GM23338 (cell line): ENCODE measurements at regions not wholly inside any gene's neighbourhood (a gene's known extent, or its start where the extent isn't known, plus 50 kb on each side); places are given as distances from the start of the nearest gene placed in this dataset.
A peak's percentile ranks its signal among the peaks of the same experiment; 100 is the strongest.

Experiments used
- ATAC-seq: fragments of 200-7000 bp; cut with Tn5 transposase; 3 replicates; pipeline ENCODE4 v1.9.1; 2020
- DNase-seq: peaks from one replicate; pipeline ENCODE4 v3.0.0-alpha.2; 2015; ENCODE audit warnings: low spot score
- H2AFZ ChIP-seq: fragments of 200-600 bp; sonication (generic); 2 replicates; pipeline ENCODE4 v1.8.0; 2016; ENCODE audit warnings: antibody characterized with exemption, mild to moderate bottlenecking, moderate library complexity
- H3F3A ChIP-seq: fragments of 200-600 bp; sonication (generic); replicated peaks from 2 replicates; pipeline ENCODE4 v1.8.0; 2017; ENCODE audit warnings: antibody characterized with exemption, mixed run types, low read depth
- H3K27ac ChIP-seq: fragments of 200-600 bp; sonication (generic); 2 replicates; pipeline ENCODE4 v1.6.1; 2016; ENCODE audit warnings: low read depth
- H3K27me3 ChIP-seq: fragments of 200-600 bp; sonication (generic); 2 replicates; pipeline ENCODE4 v1.8.0; 2016; ENCODE audit warnings: mild to moderate bottlenecking, mixed run types, moderate library complexity; ENCODE audit not compliant: insufficient read depth
- H3K36me3 ChIP-seq: fragments of 200-600 bp; sonication (generic); 2 replicates; pipeline ENCODE4 v1.8.0; 2016; ENCODE audit warnings: mild to moderate bottlenecking; ENCODE audit not compliant: insufficient read depth
- H3K4me1 ChIP-seq: fragments of 200-600 bp; sonication (generic); 2 replicates; pipeline ENCODE4 v1.8.0; 2016; ENCODE audit warnings: mild to moderate bottlenecking, moderate library complexity; ENCODE audit not compliant: insufficient read depth
- H3K4me2 ChIP-seq: fragments of 200-600 bp; sonication (generic); 2 replicates; pipeline ENCODE4 v1.7.1; 2017; ENCODE audit warnings: mixed run types
- H3K4me3 ChIP-seq: fragments of 200-600 bp; sonication (generic); 2 replicates; pipeline ENCODE4 v1.6.1; 2016; ENCODE audit warnings: mixed run types
- H3K79me2 ChIP-seq: fragments of 200-600 bp; sonication (generic); replicated peaks from 2 replicates; pipeline ENCODE4 v1.8.0; 2017; ENCODE audit warnings: mild to moderate bottlenecking; ENCODE audit not compliant: insufficient read depth
- H3K9me2 ChIP-seq: fragments of 200-600 bp; sonication (generic); 2 replicates; pipeline ENCODE4 v1.8.0; 2017; ENCODE audit not compliant: insufficient read depth
- H4K20me1 ChIP-seq: fragments of 200-600 bp; sonication (generic); replicated peaks from 2 replicates; pipeline ENCODE4 v1.8.0; 2017; ENCODE audit warnings: mild to moderate bottlenecking; ENCODE audit not compliant: insufficient read depth
- H3K27ac Mint-ChIP-seq: 2 replicates; pipeline ENCODE4 v1.8.0; 2020; ENCODE audit warnings: inconsistent platforms, mild to moderate bottlenecking, moderate library complexity, mixed read lengths
- H3K27me3 Mint-ChIP-seq: 3 replicates; pipeline ENCODE4 v1.8.0; 2022; ENCODE audit warnings: low read depth, mild to moderate bottlenecking, moderate library complexity, mixed read lengths, inconsistent platforms; ENCODE audit not compliant: insufficient read depth, poor library complexity
- H3K36me3 Mint-ChIP-seq: 3 replicates; pipeline ENCODE4 v1.8.0; 2021; ENCODE audit warnings: low read depth, mild to moderate bottlenecking, inconsistent platforms, moderate library complexity, mixed read lengths
- H3K4me1 Mint-ChIP-seq: 3 replicates; pipeline ENCODE4 v1.8.0; 2020; ENCODE audit warnings: mild to moderate bottlenecking, inconsistent platforms, mixed read lengths
- H3K4me3 Mint-ChIP-seq: 3 replicates; pipeline ENCODE4 v1.8.0; 2021; ENCODE audit warnings: moderate library complexity, mild to moderate bottlenecking, inconsistent platforms, mixed read lengths
- H3K9me3 Mint-ChIP-seq: 3 replicates; pipeline ENCODE4 v1.8.0; 2020; ENCODE audit warnings: moderate library complexity, mild to moderate bottlenecking, inconsistent platforms, mixed read lengths
- CTCF ChIP-seq, 2 experiments: fragments of 200-600 bp in 1 of 2; sonication (generic) in 1 of 2; conservative IDR thresholded peaks; 2 replicates each; pipeline versions ENCODE4 v1.5.1 to v1.6.1; 2016 to 2017; ENCODE audit warnings: antibody characterized with exemption in 2 of 2, low read depth in 2 of 2, mild to moderate bottlenecking in 2 of 2, moderate library complexity in 1 of 2
- EZH2 ChIP-seq: fragments of 200-600 bp; sonication (generic); IDR thresholded peaks from one replicate; pipeline ENCODE4 v1.8.0; 2017; ENCODE audit warnings: antibody characterized with exemption, mild to moderate bottlenecking, low read depth; ENCODE audit not compliant: unreplicated experiment
- EZH2phosphoT487 ChIP-seq: fragments of 200-600 bp; sonication (generic); IDR thresholded peaks from one replicate; pipeline ENCODE4 v1.8.1; 2018; ENCODE audit warnings: antibody characterized with exemption; ENCODE audit not compliant: unreplicated experiment
- JUNB ChIP-seq: IDR thresholded peaks from one replicate; pipeline ENCODE4 v1.6.1; 2016; ENCODE audit warnings: antibody characterized with exemption; ENCODE audit not compliant: unreplicated experiment
- NANOG ChIP-seq: IDR thresholded peaks from 2 replicates; pipeline ENCODE4 v1.6.1; 2016; ENCODE audit warnings: antibody characterized with exemption, borderline replicate concordance
- ZNF114 ChIP-seq: fragments of 250-450 bp; sonication (Bioruptor Pico); IDR thresholded peaks from 2 replicates; pipeline ENCODE4 v1.5.0; 2020; ENCODE audit warnings: mild to moderate bottlenecking, moderate library complexity
- ZNF331 ChIP-seq: fragments of 250-450 bp; sonication (Bioruptor Pico); IDR thresholded peaks from 2 replicates; pipeline ENCODE4 v1.5.0; 2020; ENCODE audit warnings: low read depth, mild to moderate bottlenecking, moderate library complexity
- TF ChIP-seq, protein P1 (sequence below): IDR thresholded peaks from one replicate; pipeline ENCODE4 v1.6.1; 2018; ENCODE audit warnings: antibody characterized with exemption; ENCODE audit not compliant: unreplicated experiment
- TF ChIP-seq, protein P2 (sequence below): IDR thresholded peaks from 2 replicates; pipeline ENCODE4 v1.6.1; 2016; ENCODE audit warnings: antibody characterized with exemption

- Mint-ChIP-seq H3K27me3 (no peaks in the 10 kb centered on the region), H3K4me3 (no peak overlapping the region), H3K9me3 (peaks cover 11% of the 10 kb centered on the region; the same call in 1 of the 3 replicates), H3K27ac (peak overlapping the region; percentile 21; the same call in 1 of the 2 replicates), H3K36me3 (no peaks in the 10 kb centered on the region; the same call in 1 of the 3 replicates), H3K4me1 (peaks cover 8% of the 10 kb centered on the region; the same call in 2 of the 3 replicates)
- peak; percentile 51 for DNase-seq
- Histone ChIP-seq H3K27ac (no peak overlapping the region), H3F3A (no peaks in the 10 kb centered on the region), H3K4me1 (no peaks in the 10 kb centered on the region), H3K4me3 (no peak overlapping the region), H3K36me3 (no peaks in the 10 kb centered on the region), H3K4me2 (no peak overlapping the region), H4K20me1 (no peaks in the 10 kb centered on the region), H2AFZ (peak overlapping the region; percentile 75), H3K9me2 (no peaks in the 10 kb centered on the region), H3K79me2 (no peaks in the 10 kb centered on the region), H3K27me3 (no peaks in the 10 kb centered on the region)
- TF ChIP-seq, protein P1, sequence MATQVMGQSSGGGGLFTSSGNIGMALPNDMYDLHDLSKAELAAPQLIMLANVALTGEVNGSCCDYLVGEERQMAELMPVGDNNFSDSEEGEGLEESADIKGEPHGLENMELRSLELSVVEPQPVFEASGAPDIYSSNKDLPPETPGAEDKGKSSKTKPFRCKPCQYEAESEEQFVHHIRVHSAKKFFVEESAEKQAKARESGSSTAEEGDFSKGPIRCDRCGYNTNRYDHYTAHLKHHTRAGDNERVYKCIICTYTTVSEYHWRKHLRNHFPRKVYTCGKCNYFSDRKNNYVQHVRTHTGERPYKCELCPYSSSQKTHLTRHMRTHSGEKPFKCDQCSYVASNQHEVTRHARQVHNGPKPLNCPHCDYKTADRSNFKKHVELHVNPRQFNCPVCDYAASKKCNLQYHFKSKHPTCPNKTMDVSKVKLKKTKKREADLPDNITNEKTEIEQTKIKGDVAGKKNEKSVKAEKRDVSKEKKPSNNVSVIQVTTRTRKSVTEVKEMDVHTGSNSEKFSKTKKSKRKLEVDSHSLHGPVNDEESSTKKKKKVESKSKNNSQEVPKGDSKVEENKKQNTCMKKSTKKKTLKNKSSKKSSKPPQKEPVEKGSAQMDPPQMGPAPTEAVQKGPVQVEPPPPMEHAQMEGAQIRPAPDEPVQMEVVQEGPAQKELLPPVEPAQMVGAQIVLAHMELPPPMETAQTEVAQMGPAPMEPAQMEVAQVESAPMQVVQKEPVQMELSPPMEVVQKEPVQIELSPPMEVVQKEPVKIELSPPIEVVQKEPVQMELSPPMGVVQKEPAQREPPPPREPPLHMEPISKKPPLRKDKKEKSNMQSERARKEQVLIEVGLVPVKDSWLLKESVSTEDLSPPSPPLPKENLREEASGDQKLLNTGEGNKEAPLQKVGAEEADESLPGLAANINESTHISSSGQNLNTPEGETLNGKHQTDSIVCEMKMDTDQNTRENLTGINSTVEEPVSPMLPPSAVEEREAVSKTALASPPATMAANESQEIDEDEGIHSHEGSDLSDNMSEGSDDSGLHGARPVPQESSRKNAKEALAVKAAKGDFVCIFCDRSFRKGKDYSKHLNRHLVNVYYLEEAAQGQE, result no peak
- no peak for TF ChIP-seq ZNF114 (CRISPR knock-in tag)
- TF ChIP-seq NANOG, result no peak
- peak; percentile 43 to 50 for TF ChIP-seq CTCF (conservative IDR thresholded peaks at IDR 0.05; ENCODE audit: low read depth in 2 of 2)
- TF ChIP-seq EZH2, result no peak
- no peak for TF ChIP-seq JUNB
- TF ChIP-seq ZNF331 (CRISPR knock-in tag), result no peak
- ATAC-seq, result peak; percentile 81
These were observed 697.1 kb upstream of the FAT3 start for GRCh38 chr11:91527380-91528030.

GRCh38 chr11:91513734-91514133, 710.9 kb upstream of the FAT3 start:
- no peak overlapping the region for H3K27ac ChIP-seq
- H3F3A ChIP-seq, result no peaks in the 10 kb centered on the region
- DNase-seq (peak; percentile 25), ATAC-seq (peak; percentile 58)
- peak overlapping the region; percentile 89; the same call in 1 of the 2 replicates for H2AFZ ChIP-seq
- H3K27me3 ChIP-seq, result no peaks in the 10 kb centered on the region
- no peak overlapping the region for H3K4me3 ChIP-seq
- TF ChIP-seq, protein P2, sequence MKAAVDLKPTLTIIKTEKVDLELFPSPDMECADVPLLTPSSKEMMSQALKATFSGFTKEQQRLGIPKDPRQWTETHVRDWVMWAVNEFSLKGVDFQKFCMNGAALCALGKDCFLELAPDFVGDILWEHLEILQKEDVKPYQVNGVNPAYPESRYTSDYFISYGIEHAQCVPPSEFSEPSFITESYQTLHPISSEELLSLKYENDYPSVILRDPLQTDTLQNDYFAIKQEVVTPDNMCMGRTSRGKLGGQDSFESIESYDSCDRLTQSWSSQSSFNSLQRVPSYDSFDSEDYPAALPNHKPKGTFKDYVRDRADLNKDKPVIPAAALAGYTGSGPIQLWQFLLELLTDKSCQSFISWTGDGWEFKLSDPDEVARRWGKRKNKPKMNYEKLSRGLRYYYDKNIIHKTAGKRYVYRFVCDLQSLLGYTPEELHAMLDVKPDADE, result no peak
- TF ChIP-seq, protein P1, result no peak
- TF ChIP-seq JUNB (no peak), EZH2 (no peak), EZH2phosphoT487 (no peak), CTCF (conservative IDR thresholded peaks at IDR 0.05; ENCODE audit: low read depth in 2 of 2) (peak; percentile 59 to 61), ZNF331 (CRISPR knock-in tag) (no peak), NANOG (no peak)
- H3K79me2 ChIP-seq, result no peaks in the 10 kb centered on the region
- no peak overlapping the region for H3K27ac Mint-ChIP-seq
- H3K27me3 Mint-ChIP-seq, result peaks cover 2% of the 10 kb centered on the region
- H3K4me3 Mint-ChIP-seq, result no peak overlapping the region
- peaks cover 20% of the 10 kb centered on the region for H3K4me1 ChIP-seq
- no peak overlapping the region for H3K4me2 ChIP-seq
- H3K9me3 Mint-ChIP-seq, result peaks cover under 1% of the 10 kb centered on the region; the same call in 1 of the 3 replicates
- peaks cover 11% of the 10 kb centered on the region for H3K4me1 Mint-ChIP-seq
- no peaks in the 10 kb centered on the region for H3K36me3 ChIP-seq
- no peaks in the 10 kb centered on the region for H3K9me2 ChIP-seq
- H3K36me3 Mint-ChIP-seq, result peaks cover under 1% of the 10 kb centered on the region; the same call in 2 of the 3 replicates
- H4K20me1 ChIP-seq, result no peaks in the 10 kb centered on the region
